OCI-LY7 (cell line): ENCODE measurements at regions not wholly inside any gene's neighbourhood (a gene's known extent, or its start where the extent isn't known, plus 50 kb on each side); places are given as distances from the start of the nearest gene placed in this dataset.
"Not testable (repeated sequence)": the region's sequence is repeated elsewhere in the genome, so short reads cannot be mapped to it uniquely, and the experiment has no call there.

ENCODE experiments used
- BruUV-seq: library from RNA; stranded (reverse); fragments of 400-500 nt; replicated peaks from 2 replicates; lab custom pipeline; 2021; lab: Mats Ljungman, UMichigan
- CTCF ChIA-PET: fragments of 300-600 bp; sonication (Branson Sonifier 250); formaldehyde crosslinking; loops from one replicate; lab custom pipeline; 2022; ENCODE audit warnings: antibody characterized with exemption; ENCODE audit not compliant: unreplicated experiment; lab: Charles Lee
- POLR2A ChIA-PET: fragments of 300-600 bp; sonication (Branson Sonifier 250); formaldehyde crosslinking; loops from one replicate; lab custom pipeline; 2022; ENCODE audit warnings: antibody characterized with exemption; lab: Charles Lee
- DNase-seq: peaks from one replicate; pipeline ENCODE4 v3.0.0-alpha.2; 2015; ENCODE audit warnings: low spot score
- H2AFZ ChIP-seq: fragments of 200-600 bp; sonication (generic), shearing (Covaris generic); 2 replicates; pipeline ENCODE4 v1.6.1; 2014; ENCODE audit warnings: mild to moderate bottlenecking, antibody characterized with exemption, low read length, moderate library complexity
- H3K27ac ChIP-seq: fragments of 200-600 bp; sonication (generic); 2 replicates; pipeline ENCODE4 v1.5.1; 2014; ENCODE audit warnings: mixed run types, low read depth, mild to moderate bottlenecking, moderate library complexity, low read length, inconsistent platforms; ENCODE audit not compliant: poor library complexity, severe bottlenecking
- H3K36me3 ChIP-seq: fragments of 200-600 bp; sonication (generic); 2 replicates; pipeline ENCODE4 v1.6.1; 2014; ENCODE audit warnings: mild to moderate bottlenecking, antibody characterized with exemption, low read length, moderate library complexity, mixed read lengths; ENCODE audit not compliant: insufficient read depth
- H3K4me1 ChIP-seq: fragments of 200-600 bp; sonication (generic); 2 replicates; pipeline ENCODE4 v1.5.1; 2014; ENCODE audit warnings: mild to moderate bottlenecking, low read length; ENCODE audit not compliant: insufficient read depth, poor library complexity, severe bottlenecking
- H3K4me2 ChIP-seq: fragments of 200-600 bp; sonication (generic); 2 replicates; pipeline ENCODE4 v1.6.1; 2014; ENCODE audit warnings: mild to moderate bottlenecking, low read length
- H3K4me3 ChIP-seq: fragments of 200-600 bp; sonication (generic); 2 replicates; pipeline ENCODE4 v1.5.1; 2014; ENCODE audit warnings: mild to moderate bottlenecking, low read depth, low read length; ENCODE audit not compliant: poor library complexity, severe bottlenecking
- H3K79me2 ChIP-seq: fragments of 200-600 bp; sonication (generic); 2 replicates; pipeline ENCODE4 v1.6.1; 2016; ENCODE audit warnings: low read depth, mild to moderate bottlenecking, low read length, moderate library complexity, mixed read lengths; ENCODE audit not compliant: insufficient read depth
- H3K9me2 ChIP-seq: fragments of 200-600 bp; sonication (generic); 2 replicates; pipeline ENCODE4 v1.6.1; 2016; ENCODE audit warnings: mild to moderate bottlenecking, low read length, mixed read lengths; ENCODE audit not compliant: insufficient read depth
- H3K9me3 ChIP-seq: fragments of 200-600 bp; sonication (generic); 2 replicates; pipeline ENCODE4 v1.6.1; 2014; ENCODE audit warnings: mild to moderate bottlenecking, mixed run types, low read length, mixed read lengths
- H4K20me1 ChIP-seq: fragments of 200-600 bp; sonication (generic); 2 replicates; pipeline ENCODE4 v1.6.1; 2014; ENCODE audit warnings: mild to moderate bottlenecking, antibody characterized with exemption, low read length, moderate library complexity, mixed read lengths; ENCODE audit not compliant: insufficient read depth
- CTCF ChIP-seq: fragments of 200-600 bp; sonication (generic); conservative IDR thresholded peaks from 2 replicates; pipeline ENCODE4 v1.5.1; 2014; ENCODE audit warnings: mild to moderate bottlenecking, antibody characterized with exemption, low read length, moderate library complexity, mixed read lengths
- EZH2phosphoT487 ChIP-seq: fragments of 200-600 bp; sonication (generic); IDR thresholded peaks from 2 replicates; pipeline ENCODE4 v1.6.1; 2018; ENCODE audit warnings: low read depth, borderline replicate concordance, mild to moderate bottlenecking, mixed run types, antibody characterized with exemption, low read length, moderate library complexity, mixed read lengths
- intact Hi-C: fragments of 100-400 bp; cut with micrococcal nuclease; formaldehyde crosslinking; loops from one replicate; pipeline ENCODE4 v1.10.0; 2022; ENCODE audit not compliant: unreplicated experiment

- POLR2A ChIA-PET, result interaction anchor here (1.4 kb wide), 1 partner anchor 37 kb away, joined by 3 read pairs; no protein-coding TSS in a partner anchor
These were observed 985.8 kb downstream of the TRAM1L1 start for GRCh38 chr4:116099596-116099995.

GRCh38 chr4:116097353-116097752 is 983.9 kb upstream of the NDST4 start:
- H3K4me3 ChIP-seq, H3K4me2 ChIP-seq, H3K36me3 ChIP-seq, H4K20me1 ChIP-seq, BruUV-seq, POLR2A ChIA-PET, H3K9me2 ChIP-seq, DNase-seq, intact Hi-C loops, H3K79me2 ChIP-seq, H2AFZ ChIP-seq, H3K27ac ChIP-seq, CTCF ChIA-PET, H3K9me3 ChIP-seq, H3K4me1 ChIP-seq: not testable (repeated sequence)

More at GRCh38 chr4:116099596-116099995, 985.8 kb downstream of the TRAM1L1 start:
- no peak overlapping the region for H3K4me2 ChIP-seq
- H3K27ac ChIP-seq, result no peak overlapping the region
- H3K9me3 ChIP-seq, result no peaks in the 10 kb centered on the region
- H3K4me1 ChIP-seq, result no peaks in the 10 kb centered on the region
- CTCF ChIA-PET, result no interaction called here
- no peak overlapping the region for H2AFZ ChIP-seq
- H3K9me2 ChIP-seq, result no peaks in the 10 kb centered on the region
- BruUV-seq, result no TSS peak
- no peaks in the 10 kb centered on the region for H3K36me3 ChIP-seq
- intact Hi-C loops, result no loop called here
- TF ChIP-seq EZH2phosphoT487, result no peak
- TF ChIP-seq CTCF, result no peak
- H4K20me1 ChIP-seq, result no peaks in the 10 kb centered on the region
- no peak for DNase-seq
- H3K79me2 ChIP-seq, result no peaks in the 10 kb centered on the region
- no peak overlapping the region for H3K4me3 ChIP-seq

- H3K36me3 ChIP-seq, result no peaks in the 10 kb centered on the region
- H3K4me3 ChIP-seq, result no peak overlapping the region
- H3K4me1 ChIP-seq, result no peaks in the 10 kb centered on the region
- H3K9me3 ChIP-seq, result no peaks in the 10 kb centered on the region
- no peaks in the 10 kb centered on the region for H3K9me2 ChIP-seq
- ChIA-PET POLR2A (interaction anchor here (1.0 kb wide), 1 partner anchor 56 kb away, joined by 3 read pairs; no protein-coding TSS in a partner anchor), CTCF (no interaction called here)
- no peak for DNase-seq
- H3K79me2 ChIP-seq, result no peaks in the 10 kb centered on the region
- BruUV-seq, result no TSS peak
- H3K4me2 ChIP-seq, result no peak overlapping the region
- no peak for TF ChIP-seq EZH2phosphoT487
- no peak for TF ChIP-seq CTCF
- no peak overlapping the region for H3K27ac ChIP-seq
- H4K20me1 ChIP-seq, result no peaks in the 10 kb centered on the region
- H2AFZ ChIP-seq, result no peak overlapping the region
- intact Hi-C loops, result no loop called here
These were observed 979.5 kb upstream of the NDST4 start for GRCh38 chr4:116092961-116093360.
